ENCODE measurements at regions not wholly inside any gene's neighbourhood (a gene's known extent, or its start where the extent isn't known, plus 50 kb on each side); places are given as distances from the start of the nearest gene placed in this dataset.

DNA sequence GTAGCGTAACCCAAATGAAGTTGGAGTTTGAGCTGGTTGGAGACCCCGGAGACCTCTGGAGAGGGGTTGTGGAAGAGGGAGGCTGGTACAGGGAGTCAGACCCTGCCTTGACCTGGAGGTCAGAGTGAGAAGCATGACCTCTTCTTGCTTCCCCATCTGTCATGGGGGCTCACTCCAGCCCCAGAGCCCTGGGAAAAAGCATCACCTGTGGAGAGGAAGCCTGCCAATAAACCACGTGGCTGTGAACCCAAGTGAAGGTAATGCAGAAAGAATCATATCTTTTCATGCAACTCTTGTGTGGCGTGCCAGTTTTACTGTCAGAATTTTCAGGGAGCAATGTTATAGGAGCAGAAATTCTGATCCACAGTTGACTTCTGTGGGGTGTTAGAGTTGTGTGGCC lies 178.5 kb upstream of the PRICKLE1 start:
- H3K36me3 ChIP-seq (ENCODE audit: insufficient read depth, low read length): no peaks in the 10 kb centered on the region
- H2AFZ ChIP-seq (ENCODE audit: low read length): no peak overlapping the region
- no peak overlapping the region for H3K9ac ChIP-seq (ENCODE audit: low read depth, low read length, poor library complexity, severe bottlenecking)
- H3K4me2 ChIP-seq (ENCODE audit: low read depth, low read length, poor library complexity, severe bottlenecking): no peak overlapping the region
- H3F3A ChIP-seq (ENCODE audit: low read depth): no peaks in the 10 kb centered on the region
- TF ChIP-seq, protein P1, sequence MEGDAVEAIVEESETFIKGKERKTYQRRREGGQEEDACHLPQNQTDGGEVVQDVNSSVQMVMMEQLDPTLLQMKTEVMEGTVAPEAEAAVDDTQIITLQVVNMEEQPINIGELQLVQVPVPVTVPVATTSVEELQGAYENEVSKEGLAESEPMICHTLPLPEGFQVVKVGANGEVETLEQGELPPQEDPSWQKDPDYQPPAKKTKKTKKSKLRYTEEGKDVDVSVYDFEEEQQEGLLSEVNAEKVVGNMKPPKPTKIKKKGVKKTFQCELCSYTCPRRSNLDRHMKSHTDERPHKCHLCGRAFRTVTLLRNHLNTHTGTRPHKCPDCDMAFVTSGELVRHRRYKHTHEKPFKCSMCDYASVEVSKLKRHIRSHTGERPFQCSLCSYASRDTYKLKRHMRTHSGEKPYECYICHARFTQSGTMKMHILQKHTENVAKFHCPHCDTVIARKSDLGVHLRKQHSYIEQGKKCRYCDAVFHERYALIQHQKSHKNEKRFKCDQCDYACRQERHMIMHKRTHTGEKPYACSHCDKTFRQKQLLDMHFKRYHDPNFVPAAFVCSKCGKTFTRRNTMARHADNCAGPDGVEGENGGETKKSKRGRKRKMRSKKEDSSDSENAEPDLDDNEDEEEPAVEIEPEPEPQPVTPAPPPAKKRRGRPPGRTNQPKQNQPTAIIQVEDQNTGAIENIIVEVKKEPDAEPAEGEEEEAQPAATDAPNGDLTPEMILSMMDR (conservative IDR thresholded peaks at IDR 0.05; ENCODE audit: low read length): no peak
- no peak for TF ChIP-seq EZH2phosphoT487 (IDR thresholded peaks at IDR 0.05; ENCODE audit: borderline replicate concordance)
- H3K4me3 ChIP-seq (ENCODE audit: low read length, poor library complexity, severe bottlenecking): no peak overlapping the region
- H3K9me2 ChIP-seq (replicated peaks; ENCODE audit: low read depth, low read length): no peaks in the 10 kb centered on the region
- H4K20me1 ChIP-seq (ENCODE audit: insufficient read depth, low read length, poor library complexity, severe bottlenecking): no peaks in the 10 kb centered on the region
- no peaks in the 10 kb centered on the region for H3K4me1 ChIP-seq (ENCODE audit: insufficient read depth, low read length, poor library complexity, severe bottlenecking)
- no peaks in the 10 kb centered on the region for H3K9me3 ChIP-seq (ENCODE audit: insufficient read depth, low read depth, low read length)
- H3K27me3 ChIP-seq (ENCODE audit: insufficient read depth, low read length, poor library complexity, severe bottlenecking): no peaks in the 10 kb centered on the region
- H3K79me2 ChIP-seq (ENCODE audit: insufficient read depth, low read length): no peaks in the 10 kb centered on the region

DNA sequence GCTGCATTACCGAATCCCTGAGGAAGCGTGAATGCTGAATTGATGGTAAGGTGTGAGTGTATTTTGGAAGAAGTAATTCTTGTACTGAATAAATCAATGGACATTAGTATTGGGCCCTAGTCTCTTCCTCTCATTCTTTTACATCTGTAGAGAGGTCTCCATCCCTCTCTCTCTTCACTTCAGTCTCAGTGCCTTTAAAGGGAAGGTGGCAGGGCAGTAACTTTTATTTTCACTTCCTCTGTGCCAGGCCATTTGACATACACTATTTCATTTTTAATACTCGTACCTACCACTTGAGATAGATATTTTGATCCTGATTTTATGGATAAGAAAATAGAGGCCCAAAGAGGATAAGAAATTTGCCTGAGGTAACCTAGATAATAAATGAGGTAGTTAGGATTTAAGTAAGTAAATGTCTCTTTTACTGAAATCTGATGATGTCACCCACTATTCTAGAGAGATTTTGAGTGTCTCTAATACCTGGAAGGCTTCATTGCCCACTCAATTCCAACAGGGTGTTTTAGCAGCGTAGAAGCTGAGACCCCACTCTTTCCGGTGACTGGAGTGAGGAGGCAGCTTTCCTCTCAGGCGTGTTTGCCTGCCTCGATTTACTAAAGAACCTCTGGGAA lies 177.9 kb upstream of the PRICKLE1 start:
- Histone ChIP-seq H3F3A (ENCODE audit: low read depth) (no peaks in the 10 kb centered on the region), H3K4me1 (ENCODE audit: insufficient read depth, low read length, poor library complexity, severe bottlenecking) (no peaks in the 10 kb centered on the region), H3K79me2 (ENCODE audit: insufficient read depth, low read length) (no peaks in the 10 kb centered on the region), H2AFZ (ENCODE audit: low read length) (no peak overlapping the region), H3K27me3 (ENCODE audit: insufficient read depth, low read length, poor library complexity, severe bottlenecking) (no peaks in the 10 kb centered on the region), H3K4me2 (ENCODE audit: low read depth, low read length, poor library complexity, severe bottlenecking) (no peak overlapping the region), H3K4me3 (ENCODE audit: low read length, poor library complexity, severe bottlenecking) (no peak overlapping the region), H3K9me2 (replicated peaks; ENCODE audit: low read depth, low read length) (no peaks in the 10 kb centered on the region), H3K9me3 (ENCODE audit: insufficient read depth, low read depth, low read length) (no peaks in the 10 kb centered on the region), H4K20me1 (ENCODE audit: insufficient read depth, low read length, poor library complexity, severe bottlenecking) (no peaks in the 10 kb centered on the region), H3K36me3 (ENCODE audit: insufficient read depth, low read length) (no peaks in the 10 kb centered on the region), H3K9ac (ENCODE audit: low read depth, low read length, poor library complexity, severe bottlenecking) (no peak overlapping the region)
- TF ChIP-seq, protein P1 (conservative IDR thresholded peaks at IDR 0.05; ENCODE audit: low read length): no peak
- no peak for TF ChIP-seq EZH2phosphoT487 (IDR thresholded peaks at IDR 0.05; ENCODE audit: borderline replicate concordance)

DNA sequence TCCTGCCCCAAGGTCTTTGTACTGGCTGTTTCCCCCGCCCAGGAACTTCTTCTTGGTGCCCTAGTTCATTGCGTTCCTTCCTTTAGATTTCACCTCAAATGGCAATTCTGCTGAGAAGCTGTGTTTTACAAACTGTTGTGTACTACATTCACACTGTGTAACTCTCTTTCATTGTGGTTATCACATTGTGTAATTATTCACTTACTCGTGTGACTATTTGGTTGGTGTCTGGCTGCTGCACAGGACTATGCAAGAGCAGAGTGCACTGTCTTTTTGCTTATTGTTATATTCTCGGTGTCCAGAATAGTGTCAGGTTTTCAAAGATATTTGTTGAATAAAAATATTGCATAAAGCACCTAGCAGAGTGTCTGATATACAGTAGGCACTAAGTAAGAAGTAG lies 177.2 kb upstream of the PRICKLE1 start:
- TF ChIP-seq, protein P1 (conservative IDR thresholded peaks at IDR 0.05; ENCODE audit: low read length): no peak
- TF ChIP-seq EZH2phosphoT487 (IDR thresholded peaks at IDR 0.05; ENCODE audit: borderline replicate concordance): no peak
- no peaks in the 10 kb centered on the region for H3K4me1 ChIP-seq (ENCODE audit: insufficient read depth, low read length, poor library complexity, severe bottlenecking)
- H3K27me3 ChIP-seq (ENCODE audit: insufficient read depth, low read length, poor library complexity, severe bottlenecking): no peaks in the 10 kb centered on the region
- H4K20me1 ChIP-seq (ENCODE audit: insufficient read depth, low read length, poor library complexity, severe bottlenecking): no peaks in the 10 kb centered on the region
- H3K9ac ChIP-seq (ENCODE audit: low read depth, low read length, poor library complexity, severe bottlenecking): no peak overlapping the region
- no peak overlapping the region for H3K4me3 ChIP-seq (ENCODE audit: low read length, poor library complexity, severe bottlenecking)
- H3K4me2 ChIP-seq (ENCODE audit: low read depth, low read length, poor library complexity, severe bottlenecking): no peak overlapping the region
- no peaks in the 10 kb centered on the region for H3K79me2 ChIP-seq (ENCODE audit: insufficient read depth, low read length)
- no peaks in the 10 kb centered on the region for H3K36me3 ChIP-seq (ENCODE audit: insufficient read depth, low read length)
- H3F3A ChIP-seq (ENCODE audit: low read depth): no peaks in the 10 kb centered on the region
- no peak overlapping the region for H2AFZ ChIP-seq (ENCODE audit: low read length)
- no peaks in the 10 kb centered on the region for H3K9me2 ChIP-seq (replicated peaks; ENCODE audit: low read depth, low read length)
- no peaks in the 10 kb centered on the region for H3K9me3 ChIP-seq (ENCODE audit: insufficient read depth, low read depth, low read length)
